ENCODE measurements at regions not wholly inside any gene's neighbourhood (a gene's known extent, or its start where the extent isn't known, plus 50 kb on each side); places are given as distances from the start of the nearest gene placed in this dataset.

DNA sequence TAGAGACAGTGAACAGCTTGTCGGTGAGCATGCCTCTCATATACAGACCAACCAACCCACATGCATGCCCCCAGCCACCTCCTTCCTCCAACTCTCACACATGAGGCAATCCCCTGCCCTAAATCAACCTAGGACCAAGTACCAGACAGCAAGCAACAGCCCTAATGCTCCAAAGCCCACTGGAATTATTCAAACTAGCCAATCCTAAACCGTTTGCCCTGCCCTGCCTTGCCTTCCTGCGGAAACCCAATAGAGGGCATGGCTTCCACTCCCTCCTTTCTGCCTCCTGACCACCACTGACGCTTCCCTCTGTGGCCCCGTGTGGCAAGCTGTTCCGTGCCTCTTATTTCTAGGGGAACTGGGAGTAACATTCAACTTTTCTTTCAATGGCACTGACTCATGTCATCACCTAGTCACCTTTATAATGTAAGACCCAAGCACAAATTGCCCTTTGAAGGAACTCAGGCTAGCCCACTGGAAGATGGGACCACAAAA, 129.3 kb upstream of the GJB5 start:
- no peak overlapping the region for H3K27ac ChIP-seq (replicated peaks in 1 of 4)
- no peaks in the 10 kb centered on the region for H3K4me1 ChIP-seq
- TF ChIP-seq POLR2AphosphoS5 (IDR thresholded peaks at IDR 0.05) = no peak
- no peak for TF ChIP-seq POLR2A (IDR thresholded peaks at IDR 0.05; ENCODE audit: low read depth)
- TF ChIP-seq, protein P1, sequence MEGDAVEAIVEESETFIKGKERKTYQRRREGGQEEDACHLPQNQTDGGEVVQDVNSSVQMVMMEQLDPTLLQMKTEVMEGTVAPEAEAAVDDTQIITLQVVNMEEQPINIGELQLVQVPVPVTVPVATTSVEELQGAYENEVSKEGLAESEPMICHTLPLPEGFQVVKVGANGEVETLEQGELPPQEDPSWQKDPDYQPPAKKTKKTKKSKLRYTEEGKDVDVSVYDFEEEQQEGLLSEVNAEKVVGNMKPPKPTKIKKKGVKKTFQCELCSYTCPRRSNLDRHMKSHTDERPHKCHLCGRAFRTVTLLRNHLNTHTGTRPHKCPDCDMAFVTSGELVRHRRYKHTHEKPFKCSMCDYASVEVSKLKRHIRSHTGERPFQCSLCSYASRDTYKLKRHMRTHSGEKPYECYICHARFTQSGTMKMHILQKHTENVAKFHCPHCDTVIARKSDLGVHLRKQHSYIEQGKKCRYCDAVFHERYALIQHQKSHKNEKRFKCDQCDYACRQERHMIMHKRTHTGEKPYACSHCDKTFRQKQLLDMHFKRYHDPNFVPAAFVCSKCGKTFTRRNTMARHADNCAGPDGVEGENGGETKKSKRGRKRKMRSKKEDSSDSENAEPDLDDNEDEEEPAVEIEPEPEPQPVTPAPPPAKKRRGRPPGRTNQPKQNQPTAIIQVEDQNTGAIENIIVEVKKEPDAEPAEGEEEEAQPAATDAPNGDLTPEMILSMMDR (IDR thresholded peaks at IDR 0.05) = no peak
- TF ChIP-seq EP300 (IDR thresholded peaks at IDR 0.05) = no peak
- no peak for DNase-seq (ENCODE audit: extremely low spot score)
- H3K27me3 ChIP-seq = peaks cover 0 to 8% (median 0%) of the 10 kb centered on the region in 4 donors
- intact Hi-C loops (cut with DNase I) = no loop called here
- H3K36me3 ChIP-seq = no peaks in the 10 kb centered on the region
- no peaks in the 10 kb centered on the region for H3K9me3 ChIP-seq
- 71% methylated on average over 6 of the region's 6 CpGs for WGBS
- H3K4me3 ChIP-seq = no peak overlapping the region

DNA sequence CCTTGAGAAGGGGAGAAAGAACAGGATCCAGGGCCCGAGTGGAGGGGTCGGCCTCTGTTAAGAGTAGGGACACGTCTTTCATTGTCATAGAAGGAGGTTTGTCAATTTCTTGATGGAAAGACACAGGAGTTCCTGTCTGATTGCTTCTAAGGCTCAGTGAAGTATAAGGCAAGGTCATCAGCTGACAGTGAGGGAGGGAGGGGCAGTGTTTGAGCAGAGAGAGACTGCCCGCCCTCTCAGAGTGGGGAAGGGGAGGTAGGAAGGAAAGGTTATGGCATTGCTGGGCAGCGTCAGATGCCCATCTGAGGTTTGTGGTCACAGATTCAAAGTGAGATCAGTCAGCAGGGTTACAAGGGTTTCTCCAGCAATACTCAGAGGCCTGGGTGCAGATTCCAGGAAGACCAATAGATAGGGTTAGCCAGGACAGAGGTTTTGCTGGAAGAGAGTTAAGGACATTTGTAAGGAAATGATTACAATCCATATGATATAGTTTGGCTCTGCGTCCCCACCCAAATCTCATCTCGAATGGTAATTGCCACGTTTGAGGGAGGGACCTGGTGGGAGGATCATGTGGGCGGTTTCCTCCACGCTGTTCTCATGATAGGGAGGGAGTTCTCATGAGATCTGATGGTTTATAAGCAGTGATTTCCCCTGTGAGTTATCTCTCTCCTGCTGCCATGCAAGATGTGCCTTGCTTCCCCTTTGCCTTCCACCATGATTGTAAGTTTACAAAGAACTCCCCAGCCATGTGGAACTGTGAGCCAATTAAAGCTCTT, 127.2 kb upstream of the GJB5 start:
- no peak for TF ChIP-seq POLR2A (IDR thresholded peaks at IDR 0.05; ENCODE audit: low read depth)
- TF ChIP-seq, protein P1 (IDR thresholded peaks at IDR 0.05) = no peak
- no peak for TF ChIP-seq EP300 (IDR thresholded peaks at IDR 0.05)
- TF ChIP-seq POLR2AphosphoS5 (IDR thresholded peaks at IDR 0.05) = no peak
- Histone ChIP-seq H3K27me3 (peaks cover 0 to 8% (median 0%) of the 10 kb centered on the region in 4 donors), H3K9me3 (no peaks in the 10 kb centered on the region), H3K27ac (replicated peaks in 1 of 4) (no peak overlapping the region), H3K4me3 (no peak overlapping the region), H3K4me1 (no peaks in the 10 kb centered on the region), H3K36me3 (no peaks in the 10 kb centered on the region)
- WGBS = 68% methylated on average over 10 of the region's 10 CpGs
- intact Hi-C loops (cut with DNase I) = no loop called here
- DNase-seq (ENCODE audit: extremely low spot score) = no peak

DNA sequence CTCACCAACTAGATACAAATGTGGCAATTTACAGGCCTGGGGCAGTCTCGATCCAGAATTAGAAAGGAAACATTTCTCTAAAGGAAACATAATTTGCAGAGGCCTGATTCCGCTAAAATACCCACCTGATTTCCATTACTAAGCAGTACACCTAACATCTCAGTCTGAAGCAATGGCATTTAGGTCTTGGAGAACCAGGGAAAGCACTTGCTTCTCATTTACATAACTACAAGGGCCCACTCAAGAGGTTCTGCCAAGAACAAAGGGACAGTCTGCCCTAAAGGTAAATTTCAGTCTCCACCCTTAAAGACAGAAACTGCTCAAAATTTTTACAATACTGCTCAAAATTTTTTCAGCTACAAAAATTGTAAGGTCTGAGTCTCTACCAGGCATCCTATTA, 123.7 kb upstream of the GJB5 start:
- Histone ChIP-seq H3K36me3 (no peaks in the 10 kb centered on the region), H3K9me3 (no peaks in the 10 kb centered on the region), H3K27me3 (no peaks in the 10 kb centered on the region), H3K4me1 (no peaks in the 10 kb centered on the region), H3K4me3 (no peak overlapping the region), H3K27ac (replicated peaks in 1 of 4) (no peak overlapping the region)
- DNase-seq (ENCODE audit: extremely low spot score) = no peak
- TF ChIP-seq POLR2A (IDR thresholded peaks at IDR 0.05; ENCODE audit: low read depth) (no peak), EP300 (IDR thresholded peaks at IDR 0.05) (no peak), POLR2AphosphoS5 (IDR thresholded peaks at IDR 0.05) (no peak)
- TF ChIP-seq, protein P1 (IDR thresholded peaks at IDR 0.05) = no peak
- intact Hi-C loops (cut with DNase I) = no loop called here
- 90% methylated on average over 2 of the region's 2 CpGs for WGBS

DNA sequence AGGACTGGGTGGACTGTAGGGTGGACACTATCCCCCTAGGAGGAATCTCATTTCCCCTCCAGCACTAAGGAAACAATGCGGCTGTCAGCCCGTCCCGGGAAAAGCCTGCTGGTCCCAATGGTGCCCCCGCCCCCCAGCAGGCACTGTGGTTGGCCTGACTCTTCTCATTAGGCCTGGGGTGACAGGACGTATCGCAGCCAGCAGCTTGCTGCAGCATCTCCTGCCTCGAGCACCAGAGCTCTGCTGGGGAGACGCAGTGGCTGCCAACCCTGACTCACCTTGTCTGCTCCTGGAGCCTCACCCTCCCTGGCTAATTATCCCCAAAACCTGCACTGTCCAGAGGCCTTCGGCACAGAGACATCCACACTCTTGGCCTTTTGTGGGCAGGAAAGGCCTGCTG, 115.1 kb upstream of the GJB5 start:
- 58% methylated on average over 9 of the region's 9 CpGs for WGBS
- Histone ChIP-seq H3K4me1 (no peaks in the 10 kb centered on the region), H3K27ac (replicated peaks in 1 of 4) (no peak overlapping the region), H3K4me3 (no peak overlapping the region), H3K9me3 (no peaks in the 10 kb centered on the region), H3K27me3 (no peaks in the 10 kb centered on the region), H3K36me3 (no peaks in the 10 kb centered on the region)
- no peak for DNase-seq (ENCODE audit: extremely low spot score)
- TF ChIP-seq POLR2AphosphoS5 (IDR thresholded peaks at IDR 0.05) = no peak
- no peak for TF ChIP-seq EP300 (IDR thresholded peaks at IDR 0.05)
- TF ChIP-seq, protein P1 (IDR thresholded peaks at IDR 0.05) = no peak
- no peak for TF ChIP-seq POLR2A (IDR thresholded peaks at IDR 0.05; ENCODE audit: low read depth)
- intact Hi-C loops (cut with DNase I) = no loop called here

All from esophagus muscularis mucosa (tissue), 4 donors.